CD14-positive monocyte (primary cell): ENCODE measurements at regions not wholly inside any gene's neighbourhood (a gene's known extent, or its start where the extent isn't known, plus 50 kb on each side); places are given as distances from the start of the nearest gene placed in this dataset.
A peak's percentile ranks its signal among the peaks of the same experiment; 100 is the strongest.

Experiments
- DNase-seq, 3 donors: peaks; one replicate each; pipeline ENCODE4 v3.0.0-alpha.2; 2011 to 2022
- H2AFZ ChIP-seq: 2 replicates; pipeline ENCODE4 v1.6.0; 2012; ENCODE audit warnings: mild to moderate bottlenecking, low read depth, low read length, inconsistent platforms; ENCODE audit not compliant: insufficient read depth, poor library complexity, severe bottlenecking
- H3K27ac ChIP-seq, 2 donors: 1 replicate in 1 of 2; 2 replicates in 1 of 2; pipeline ENCODE4 v1.5.1; 2012 to 2013; ENCODE audit warnings: low read length in 2 of 2, control low read depth in 1 of 2, inconsistent platforms in 1 of 2, low read depth in 1 of 2, mild to moderate bottlenecking in 1 of 2
- H3K27me3 ChIP-seq, 2 donors: one replicate each; pipeline versions ENCODE4 v1.6.0 to v1.6.1; 2011 to 2013; ENCODE audit warnings: low read length in 2 of 2; ENCODE audit not compliant: control insufficient read depth in 2 of 2, insufficient read depth in 2 of 2
- H3K36me3 ChIP-seq, 2 donors: replicated peaks in 1 of 2; 1 replicate in 1 of 2; 2 replicates in 1 of 2; pipeline versions ENCODE4 v1.5.1 to v1.6.1; 2012 to 2013; ENCODE audit warnings: low read length in 2 of 2, control low read depth in 1 of 2, inconsistent platforms in 1 of 2, mild to moderate bottlenecking in 1 of 2; ENCODE audit not compliant: insufficient read depth in 2 of 2, control insufficient read depth in 1 of 2
- H3K4me1 ChIP-seq, 2 donors: 1 replicate in 1 of 2; 2 replicates in 1 of 2; pipeline versions ENCODE4 v1.5.1 to v1.6.1; 2012 to 2013; ENCODE audit warnings: low read length in 2 of 2, control low read depth in 1 of 2, inconsistent platforms in 1 of 2, mild to moderate bottlenecking in 1 of 2, moderate library complexity in 1 of 2; ENCODE audit not compliant: insufficient read depth in 2 of 2, control insufficient read depth in 1 of 2
- H3K4me2 ChIP-seq: replicated peaks from 2 replicates; pipeline ENCODE3; 2012; ENCODE audit warnings: low read length, moderate library complexity, mild to moderate bottlenecking; ENCODE audit not compliant: poor library complexity, severe bottlenecking; ENCODE audit errors: extremely low read depth
- H3K4me3 ChIP-seq, 3 experiments: fragments of 200-600 bp in 1 of 3; sonication (generic) in 1 of 3; replicated peaks in 1 of 3; 1 replicate in 2 of 3; 2 replicates in 1 of 3; pipeline ENCODE4 v1.5.1; 2011 to 2013; ENCODE audit warnings: low read length in 3 of 3, mild to moderate bottlenecking in 3 of 3, control low read depth in 2 of 3, low read depth in 2 of 3, inconsistent platforms in 1 of 3, moderate library complexity in 1 of 3
- H3K79me2 ChIP-seq: 2 replicates; pipeline ENCODE4 v1.6.0; 2012; ENCODE audit warnings: mild to moderate bottlenecking, control low read depth, inconsistent platforms, low read length, moderate library complexity; ENCODE audit not compliant: insufficient read depth
- H3K9ac ChIP-seq: 2 replicates; pipeline ENCODE4 v1.6.0; 2017; ENCODE audit warnings: low read length, mild to moderate bottlenecking; ENCODE audit not compliant: insufficient read depth, poor library complexity, severe bottlenecking
- H3K9me3 ChIP-seq, 2 donors: replicated peaks in 1 of 2; 1 replicate in 1 of 2; 2 replicates in 1 of 2; pipeline versions ENCODE4 v1.5.1 to v1.6.1; 2012 to 2013; ENCODE audit warnings: low read length in 2 of 2, control low read depth in 1 of 2; ENCODE audit not compliant: control insufficient read depth in 1 of 2, insufficient read depth in 1 of 2
- H4K20me1 ChIP-seq: 2 replicates; pipeline ENCODE4 v1.6.0; 2012; ENCODE audit warnings: mild to moderate bottlenecking, low read length, control low read depth, moderate library complexity; ENCODE audit not compliant: insufficient read depth
- H3K27ac Mint-ChIP-seq, 7 donors: one replicate each; pipeline ENCODE4 v1.8.0; 2020; ENCODE audit warnings: mild to moderate bottlenecking in 7 of 7, mixed read lengths in 7 of 7, moderate library complexity in 6 of 7, inconsistent platforms in 2 of 7
- H3K27me3 Mint-ChIP-seq, 3 donors: one replicate each; pipeline ENCODE4 v1.8.0; 2021 to 2022; ENCODE audit warnings: low read depth in 3 of 3, mild to moderate bottlenecking in 3 of 3, mixed read lengths in 3 of 3, moderate library complexity in 3 of 3, inconsistent platforms in 1 of 3
- H3K36me3 Mint-ChIP-seq, 2 donors: one replicate each; pipeline ENCODE4 v1.8.0; 2020; ENCODE audit warnings: mixed read lengths in 2 of 2, inconsistent platforms in 1 of 2, mild to moderate bottlenecking in 1 of 2
- H3K4me1 Mint-ChIP-seq: one replicate; pipeline ENCODE4 v1.8.0; 2020; ENCODE audit warnings: mild to moderate bottlenecking, mixed read lengths
- H3K4me3 Mint-ChIP-seq, 2 donors: one replicate each; pipeline ENCODE4 v1.8.0; 2020; ENCODE audit warnings: mild to moderate bottlenecking in 2 of 2, mixed read lengths in 2 of 2, moderate library complexity in 1 of 2
- H3K9me3 Mint-ChIP-seq, 7 donors: one replicate each; pipeline ENCODE4 v1.8.0; 2020 to 2022; ENCODE audit warnings: mixed read lengths in 7 of 7, mild to moderate bottlenecking in 6 of 7, moderate library complexity in 6 of 7, inconsistent platforms in 2 of 7
- WGBS: methylation state at CpG from one replicate; pipeline ENCODE4 v1.1.5; 2013; ENCODE audit warnings: missing lambda C conversion rate; ENCODE audit not compliant: insufficient coverage; 5-methylcytosine and 5-hydroxymethylcytosine counted together
- intact Hi-C, 2 donors: fragments of 100-400 bp; cut with micrococcal nuclease; formaldehyde crosslinking; loops; one replicate each; pipeline versions ENCODE4 v1.15.0 to v1.15.1; 2023
- TF ChIP-seq, protein P1 (sequence below): fragments of 200-600 bp; IDR thresholded peaks from one replicate; pipeline ENCODE4 v1.8.0; 2022; ENCODE audit warnings: antibody characterized with exemption, mild to moderate bottlenecking

- intact Hi-C loops, result loop anchor here (10.0 kb wide), 4 partner anchors 80 to 260 kb away; no protein-coding TSS in a partner anchor
- whole genome bisulfite sequencing, result no CpG with 5 or more reads among the region's 3 CpGs
- Mint-ChIP-seq H3K36me3 (no peaks in the 10 kb centered on the region), H3K4me1 (peaks cover 42% of the 10 kb centered on the region), H3K9me3 (peaks cover 0 to 1% (median 0%) of the 10 kb centered on the region in 7 donors), H3K27ac (peak overlapping the region; percentile 99 to 100 (median 99)), H3K27me3 (peaks cover 0 to 2% (median 1%) of the 10 kb centered on the region in 3 donors), H3K4me3 (peak overlapping the region; percentile 16 to 79)
- Histone ChIP-seq H3K4me1 (peaks cover 33 to 34% of the 10 kb centered on the region in 2 donors), H3K9ac (peak overlapping the region; percentile 60), H4K20me1 (no peaks in the 10 kb centered on the region), H3K27ac (peak overlapping the region; percentile 95 to 98), H3K36me3 (no peaks in the 10 kb centered on the region), H3K27me3 (no peaks in the 10 kb centered on the region), H3K4me2 (peak overlapping the region; percentile 28), H3K9me3 (no peaks in the 10 kb centered on the region), H2AFZ (no peak overlapping the region), H3K4me3 (peak overlapping the region in 1 of 3 experiments; percentile 21), H3K79me2 (no peaks in the 10 kb centered on the region)
- TF ChIP-seq, protein P1, sequence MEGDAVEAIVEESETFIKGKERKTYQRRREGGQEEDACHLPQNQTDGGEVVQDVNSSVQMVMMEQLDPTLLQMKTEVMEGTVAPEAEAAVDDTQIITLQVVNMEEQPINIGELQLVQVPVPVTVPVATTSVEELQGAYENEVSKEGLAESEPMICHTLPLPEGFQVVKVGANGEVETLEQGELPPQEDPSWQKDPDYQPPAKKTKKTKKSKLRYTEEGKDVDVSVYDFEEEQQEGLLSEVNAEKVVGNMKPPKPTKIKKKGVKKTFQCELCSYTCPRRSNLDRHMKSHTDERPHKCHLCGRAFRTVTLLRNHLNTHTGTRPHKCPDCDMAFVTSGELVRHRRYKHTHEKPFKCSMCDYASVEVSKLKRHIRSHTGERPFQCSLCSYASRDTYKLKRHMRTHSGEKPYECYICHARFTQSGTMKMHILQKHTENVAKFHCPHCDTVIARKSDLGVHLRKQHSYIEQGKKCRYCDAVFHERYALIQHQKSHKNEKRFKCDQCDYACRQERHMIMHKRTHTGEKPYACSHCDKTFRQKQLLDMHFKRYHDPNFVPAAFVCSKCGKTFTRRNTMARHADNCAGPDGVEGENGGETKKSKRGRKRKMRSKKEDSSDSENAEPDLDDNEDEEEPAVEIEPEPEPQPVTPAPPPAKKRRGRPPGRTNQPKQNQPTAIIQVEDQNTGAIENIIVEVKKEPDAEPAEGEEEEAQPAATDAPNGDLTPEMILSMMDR, result no peak
- peak; percentile 64 to 79 (median 76) for DNase-seq
Observed at GRCh38 chrX:39144323-39144722, 343.1 kb downstream of the MID1IP1 start.

DNA sequence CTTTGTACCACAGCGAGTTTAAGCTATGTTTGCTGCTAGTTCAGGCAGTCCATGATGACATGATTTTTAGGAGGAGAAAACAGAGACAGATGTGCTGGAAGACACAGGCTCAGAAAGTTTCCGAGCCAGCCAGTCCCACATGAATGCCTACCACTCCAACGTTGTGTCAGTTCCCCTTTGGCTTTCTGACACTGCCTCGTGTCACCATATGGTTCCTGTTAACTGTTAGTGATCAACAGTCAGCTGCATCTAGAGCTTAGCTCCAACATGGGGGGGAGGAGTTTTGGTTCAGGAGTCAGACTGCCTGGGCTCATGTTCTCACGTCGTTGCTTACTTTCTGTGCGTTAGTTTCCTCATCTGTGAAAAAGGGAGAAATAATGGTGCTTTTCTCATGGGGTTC lies 343.7 kb downstream of the MID1IP1 start:
- no CpG with 5 or more reads among the region's 7 CpGs for WGBS
- peak overlapping the region; percentile 16 to 79 for H3K4me3 Mint-ChIP-seq
- peak overlapping the region; percentile 28 for H3K4me2 ChIP-seq

More for the DNA sequence above, 343.7 kb downstream of the MID1IP1 start:
- H3K4me1 ChIP-seq, result peaks cover 38 to 39% of the 10 kb centered on the region in 2 donors
- no peaks in the 10 kb centered on the region for H3K79me2 ChIP-seq
- H4K20me1 ChIP-seq, result no peaks in the 10 kb centered on the region
- TF ChIP-seq, protein P1, result no peak
- H3K4me3 ChIP-seq, result peak overlapping the region in 1 of 3 experiments; percentile 21
- DNase-seq, result peak; percentile 87 to 90 (median 88)
- intact Hi-C loops, result loop anchor here (5.0 to 10.0 kb wide), 5 partner anchors 80 to 343 kb away; partner anchors contain the start of gene MID1IP1 (in 1 of the 2)
- peaks cover 47% of the 10 kb centered on the region for H3K4me1 Mint-ChIP-seq
- peaks cover 0 to 1% (median 0%) of the 10 kb centered on the region in 7 donors for H3K9me3 Mint-ChIP-seq
- no peaks in the 10 kb centered on the region for H3K36me3 ChIP-seq
- peaks cover 0 to 2% (median 1%) of the 10 kb centered on the region in 3 donors for H3K27me3 Mint-ChIP-seq
- no peaks in the 10 kb centered on the region for H3K27me3 ChIP-seq
- no peak overlapping the region for H2AFZ ChIP-seq
- no peaks in the 10 kb centered on the region for H3K9me3 ChIP-seq
- peak overlapping the region; percentile 99 to 100 (median 99) for H3K27ac Mint-ChIP-seq
- H3K9ac ChIP-seq, result peak overlapping the region; percentile 60
- peak overlapping the region; percentile 95 to 98 for H3K27ac ChIP-seq
- H3K36me3 Mint-ChIP-seq, result no peaks in the 10 kb centered on the region
